Skin epidermis (tissue), 12 donors: ENCODE measurements at regions not wholly inside any gene's neighbourhood (a gene's known extent, or its start where the extent isn't known, plus 50 kb on each side); places are given as distances from the start of the nearest gene placed in this dataset.

Experiments
- H3K27ac ChIP-seq, 21 experiments: fragments of 200-600 bp; sonication (generic) in 11 of 21; one replicate each; pipeline ENCODE4 v1.5.0; 2020; ENCODE audit warnings: mild to moderate bottlenecking in 3 of 21, inconsistent platforms in 2 of 21, moderate library complexity in 2 of 21
- H3K4me3 ChIP-seq, 7 experiments: fragments of 200-600 bp; sonication (generic) in 2 of 7; one replicate each; pipeline ENCODE4 v1.5.0; 2020; ENCODE audit warnings: inconsistent platforms in 2 of 7, mild to moderate bottlenecking in 2 of 7, moderate library complexity in 1 of 7

- H3K4me3 ChIP-seq: no peak overlapping the region
- H3K27ac ChIP-seq: peak overlapping the region in 1 of 21 experiments; percentile 4
Measured at GRCh38 chr3:132230156-132231000, 86.8 kb upstream of the ACP3 start.

- no peak overlapping the region for H3K4me3 ChIP-seq
- no peak overlapping the region for H3K27ac ChIP-seq
Measured at GRCh38 chr3:132231633-132232032, 85.6 kb upstream of the ACP3 start.

- no peak overlapping the region for H3K4me3 ChIP-seq
- no peak overlapping the region for H3K27ac ChIP-seq
Measured at GRCh38 chr3:132232231-132232792, 84.9 kb upstream of the ACP3 start.

- no peak overlapping the region for H3K27ac ChIP-seq
- H3K4me3 ChIP-seq: no peak overlapping the region
Measured at GRCh38 chr3:132236701-132237651, 80.2 kb upstream of the ACP3 start.

- H3K27ac ChIP-seq: no peak overlapping the region
- H3K4me3 ChIP-seq: no peak overlapping the region
Measured at GRCh38 chr3:132237652-132238032, 79.6 kb upstream of the ACP3 start.

DNA sequence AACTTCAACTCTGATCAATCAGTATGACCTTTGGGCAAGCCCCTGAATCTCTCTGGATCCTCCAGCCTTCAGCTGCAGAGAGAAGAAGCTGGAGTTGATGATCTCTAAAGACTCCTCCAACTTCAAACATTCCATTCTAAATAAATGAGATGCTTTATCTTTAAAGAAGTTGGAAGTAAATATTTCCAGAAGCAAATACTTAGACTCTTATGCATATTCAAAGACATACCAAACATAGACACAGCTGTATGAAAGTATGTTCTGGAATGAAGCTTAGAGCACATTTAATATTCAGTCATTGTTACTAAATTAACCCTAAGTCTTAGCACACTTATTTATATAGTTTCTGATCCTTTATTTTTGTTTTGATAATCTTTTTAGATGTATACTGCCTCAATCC is 77.6 kb upstream of the ACP3 start:
- no peak overlapping the region for H3K4me3 ChIP-seq
- H3K27ac ChIP-seq: no peak overlapping the region

DNA sequence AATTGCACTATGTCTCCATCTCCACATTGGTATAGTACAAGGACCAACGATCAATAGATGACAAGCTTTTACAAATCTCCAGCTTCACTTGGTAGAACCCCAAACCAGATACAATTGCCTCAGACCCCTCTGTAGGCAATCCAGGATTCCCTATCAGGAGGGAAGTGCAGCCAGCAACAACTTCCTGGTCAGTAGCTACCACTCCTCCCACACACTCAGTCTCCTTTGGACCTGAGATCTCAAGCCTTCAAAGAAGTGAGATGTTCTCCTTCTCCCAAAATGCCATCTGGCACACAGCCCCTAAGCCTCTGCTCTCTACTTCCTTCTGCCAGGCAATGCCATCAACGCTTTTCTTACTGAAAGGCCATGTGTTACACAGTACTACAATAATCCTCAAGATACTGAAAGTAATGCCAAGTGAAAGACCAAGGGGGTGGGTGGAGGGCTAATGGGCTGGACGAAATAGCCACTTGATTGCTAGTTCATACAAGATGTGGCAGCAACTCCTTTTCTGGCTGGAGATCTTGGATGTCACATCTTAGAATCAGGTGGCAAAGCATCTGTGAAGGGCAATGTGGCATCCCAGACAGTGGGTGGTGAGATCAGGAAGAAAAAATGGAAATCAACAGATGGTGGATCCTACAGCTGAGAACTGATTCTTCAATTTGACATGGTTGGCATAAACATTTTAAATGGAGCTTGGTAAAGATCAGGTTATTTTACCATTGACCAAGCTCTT is 75.3 kb upstream of the ACP3 start:
- Histone ChIP-seq H3K4me3 (no peak overlapping the region), H3K27ac (no peak overlapping the region)

GRCh38 chr3:132242790-132243189 is 74.4 kb upstream of the ACP3 start:
- H3K4me3 ChIP-seq: no peak overlapping the region
- no peak overlapping the region for H3K27ac ChIP-seq

DNA sequence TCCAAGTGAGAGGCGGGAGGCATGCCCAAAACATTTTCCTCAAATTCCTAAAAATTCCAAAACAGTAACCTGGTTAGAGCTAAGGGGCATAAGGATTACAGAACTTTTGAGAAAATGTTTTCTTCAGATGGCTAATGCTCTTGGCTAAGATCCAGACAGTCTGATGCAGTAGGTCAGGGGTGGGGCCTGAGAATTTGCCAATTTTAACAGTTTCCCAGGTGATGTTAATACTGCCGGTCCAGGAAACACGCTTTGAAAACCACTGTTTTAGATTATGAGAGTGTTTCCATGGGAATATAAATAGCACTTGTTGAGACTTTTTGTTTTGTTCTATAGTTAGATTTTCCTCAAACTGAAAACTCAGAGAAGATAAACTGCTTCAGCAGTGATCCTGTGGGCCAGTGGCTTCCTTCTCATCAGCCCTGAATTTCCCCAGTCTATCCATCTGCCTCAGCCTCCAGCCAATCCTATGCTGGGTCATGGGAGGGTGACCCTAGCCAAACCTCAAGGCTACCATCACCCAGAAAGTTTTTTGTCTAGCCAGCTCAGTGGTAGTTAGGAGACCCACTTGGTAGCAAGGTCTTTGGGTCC is 71.6 kb upstream of the ACP3 start:
- H3K4me3 ChIP-seq: no peak overlapping the region
- no peak overlapping the region for H3K27ac ChIP-seq

- Histone ChIP-seq H3K4me3 (no peak overlapping the region), H3K27ac (no peak overlapping the region)
Measured at GRCh38 chr3:132246212-132246611, 71.0 kb upstream of the ACP3 start.

DNA sequence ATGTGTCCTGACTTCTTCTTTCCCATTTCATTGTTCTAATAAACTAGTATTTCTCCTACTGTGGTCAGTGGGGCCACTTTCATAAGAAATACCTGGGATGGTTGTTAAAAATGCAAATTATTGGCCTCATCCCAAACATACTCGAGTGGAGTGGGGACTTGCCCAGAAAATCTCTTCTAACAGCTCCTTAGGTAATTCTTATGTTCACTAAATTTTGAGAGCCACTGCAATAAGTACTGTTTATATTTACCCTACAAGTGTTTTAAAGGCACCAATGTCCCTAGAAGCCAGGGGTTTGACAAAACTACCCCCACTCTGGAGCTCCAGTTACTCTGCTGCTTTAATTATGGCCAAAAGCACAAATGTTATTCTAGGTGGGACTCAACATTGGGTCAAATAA is 70.0 kb upstream of the ACP3 start:
- H3K27ac ChIP-seq: no peak overlapping the region
- H3K4me3 ChIP-seq: no peak overlapping the region

DNA sequence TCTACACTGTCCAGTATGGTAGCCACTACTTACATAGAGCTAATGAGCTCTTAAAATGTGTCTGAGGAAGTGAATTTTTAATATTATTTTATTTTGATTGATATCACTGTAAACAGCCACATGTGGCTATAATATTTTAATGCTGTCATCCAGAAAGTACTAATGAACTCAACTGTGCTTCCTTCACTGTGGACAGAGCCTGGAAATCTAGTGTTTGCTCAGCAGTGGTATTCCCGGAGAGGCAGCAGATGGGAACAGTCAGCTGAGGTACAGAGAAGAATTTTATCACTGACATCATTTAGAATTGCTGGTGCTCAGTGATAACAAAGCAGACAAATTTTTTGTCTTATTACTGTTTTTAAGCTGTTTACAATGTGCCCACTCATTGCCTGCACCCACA is 68.7 kb upstream of the ACP3 start:
- no peak overlapping the region for H3K27ac ChIP-seq
- no peak overlapping the region for H3K4me3 ChIP-seq

DNA sequence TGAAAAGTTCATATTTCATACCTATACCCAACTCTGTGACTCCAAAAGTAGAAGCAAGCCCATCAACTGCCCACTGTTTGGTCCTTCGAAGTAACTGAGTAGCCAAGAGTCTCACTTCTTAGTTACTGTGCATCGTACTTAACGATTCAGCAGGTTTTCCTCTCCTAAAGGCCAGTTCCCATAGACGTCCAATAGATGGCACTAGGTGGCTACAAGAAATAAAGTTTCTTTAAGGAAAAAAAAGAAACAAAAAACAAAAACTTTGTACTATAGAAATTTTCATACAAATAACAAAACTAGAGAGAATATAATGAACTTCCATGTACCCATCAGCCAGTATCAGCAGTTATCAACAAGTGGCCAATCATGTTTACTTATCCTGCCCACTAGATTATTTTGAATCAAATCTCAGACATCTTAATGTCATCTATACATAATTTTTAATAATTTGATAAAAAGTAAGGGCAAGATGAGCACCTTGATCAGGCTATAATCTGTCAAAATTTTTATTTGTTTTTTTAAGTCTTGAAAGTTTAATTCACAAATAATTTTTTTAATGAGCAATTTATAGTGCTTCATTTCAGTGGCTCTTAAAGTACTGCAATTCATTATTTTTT is 63.8 kb upstream of the ACP3 start:
- Histone ChIP-seq H3K27ac (no peak overlapping the region), H3K4me3 (no peak overlapping the region)

- Histone ChIP-seq H3K4me3 (no peak overlapping the region), H3K27ac (peak overlapping the region in 4 of 21 experiments; percentile 23 to 60 (median 48))
Measured at GRCh38 chr3:132254076-132254755, 63.0 kb upstream of the ACP3 start.

DNA sequence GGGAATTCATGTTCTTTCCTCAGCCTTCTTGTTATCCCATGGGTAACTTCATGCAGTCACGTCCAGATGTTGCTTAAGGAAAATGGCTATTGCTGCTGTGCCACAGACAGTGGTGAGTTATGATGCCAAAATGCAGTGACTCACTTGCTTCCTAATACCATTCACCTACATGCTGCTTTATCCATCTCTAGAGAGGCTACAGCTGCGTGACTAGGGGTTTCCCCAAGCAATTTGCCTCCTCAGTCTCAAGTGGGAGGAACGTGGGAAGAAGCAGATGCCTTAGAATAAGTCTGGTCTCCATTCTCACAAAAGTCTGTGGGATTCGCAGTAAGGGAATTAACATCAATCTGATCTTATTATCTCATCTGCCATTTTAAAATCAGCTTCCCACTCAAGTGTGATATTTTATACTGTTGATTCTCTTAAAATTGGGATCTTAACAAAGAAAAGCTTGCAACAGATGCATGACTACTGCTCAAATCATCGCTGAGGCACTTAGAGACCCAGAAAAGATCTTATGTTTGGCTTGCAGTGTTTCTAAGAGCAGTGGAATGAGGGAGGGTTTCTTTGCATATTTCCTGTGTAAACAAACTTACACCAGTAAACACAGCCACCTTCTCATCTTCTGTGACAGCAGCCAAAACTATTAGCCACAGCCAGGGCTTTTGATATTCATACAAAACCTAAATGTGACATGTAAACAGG is 62.0 kb upstream of the ACP3 start:
- H3K27ac ChIP-seq: peak overlapping the region in 4 of 21 experiments; percentile 6 to 51 (median 42)

GRCh38 chr3:132256989-132257388 is 60.2 kb upstream of the ACP3 start:
- H3K27ac ChIP-seq: peak overlapping the region in 1 of 21 experiments; percentile 51
- H3K4me3 ChIP-seq: no peak overlapping the region

More for the DNA sequence above, 62.0 kb upstream of the ACP3 start:
- H3K4me3 ChIP-seq: no peak overlapping the region

DNA sequence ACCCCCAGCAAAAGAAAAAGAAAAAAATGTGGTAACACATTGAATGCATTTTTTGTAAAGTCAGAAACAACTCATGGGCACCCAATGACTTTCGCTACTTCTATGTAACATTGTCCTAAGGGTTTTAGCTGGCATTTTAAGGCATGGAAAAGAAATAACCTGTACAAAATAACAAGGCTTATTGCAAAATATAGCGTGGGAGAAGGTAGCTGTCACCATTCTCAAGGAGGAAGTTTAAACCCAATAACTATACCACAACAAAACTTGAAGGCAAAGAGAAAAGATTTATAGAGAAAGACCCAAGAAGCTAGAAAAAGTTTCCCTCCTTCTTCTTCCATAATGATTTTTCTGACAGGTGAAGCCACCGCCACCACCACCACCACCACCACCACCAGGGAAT is 55.7 kb upstream of the ACP3 start:
- H3K4me3 ChIP-seq: no peak overlapping the region
- peak overlapping the region in 12 of 21 experiments; percentile 5 to 77 (median 42) for H3K27ac ChIP-seq

GRCh38 chr3:132262305-132262704 is 54.9 kb upstream of the ACP3 start:
- H3K4me3 ChIP-seq: no peak overlapping the region
- peak overlapping the region in 10 of 21 experiments; percentile 29 to 74 (median 53) for H3K27ac ChIP-seq
